Activated CD4-positive, alpha-beta memory T cell treated with anti-CD3 and anti-CD28 coated beads for 36 hours (primary cell): ENCODE measurements at regions not wholly inside any gene's neighbourhood (a gene's known extent, or its start where the extent isn't known, plus 50 kb on each side); places are given as distances from the start of the nearest gene placed in this dataset.
"Not testable (repeated sequence)": the region's sequence is repeated elsewhere in the genome, so short reads cannot be mapped to it uniquely, and the experiment has no call there.

Source experiments
- CTCF ChIA-PET: fragments of 350-600 bp; sonication (Branson Sonifier 250); formaldehyde crosslinking; loops from one replicate; lab custom pipeline; 2021; ENCODE audit warnings: antibody characterized with exemption, inconsistent platforms; lab: Charles Lee
- POLR2A ChIA-PET: fragments of 350-600 bp; sonication (Branson Sonifier 250); formaldehyde crosslinking; loops from one replicate; lab custom pipeline; 2021; ENCODE audit warnings: antibody characterized with exemption; lab: Charles Lee
- DNase-seq: peaks from one replicate; pipeline ENCODE4 v3.0.0-alpha.2; 2020
- H3K27ac Mint-ChIP-seq: one replicate; pipeline ENCODE4 v1.8.0; 2021; ENCODE audit warnings: mixed read lengths
- H3K27me3 Mint-ChIP-seq: one replicate; pipeline ENCODE4 v1.8.0; 2021; ENCODE audit warnings: mixed read lengths
- H3K36me3 Mint-ChIP-seq: one replicate; pipeline ENCODE4 v1.8.0; 2021; ENCODE audit warnings: mixed read lengths
- H3K4me1 Mint-ChIP-seq: one replicate; pipeline ENCODE4 v1.8.0; 2021; ENCODE audit warnings: low read depth, mixed read lengths
- H3K4me3 Mint-ChIP-seq: one replicate; pipeline ENCODE4 v1.8.0; 2021; ENCODE audit warnings: mild to moderate bottlenecking, mixed read lengths
- H3K9me3 Mint-ChIP-seq: one replicate; pipeline ENCODE4 v1.8.0; 2021; ENCODE audit warnings: mixed read lengths
- intact Hi-C: fragments of 100-400 bp; cut with micrococcal nuclease; formaldehyde crosslinking; loops from one replicate; pipeline ENCODE4 v1.15.1; 2023

- Mint-ChIP-seq H3K27me3 (no peaks in the 10 kb centered on the region), H3K4me1 (no peaks in the 10 kb centered on the region), H3K4me3 (no peak overlapping the region), H3K27ac (no peak overlapping the region), H3K36me3 (no peaks in the 10 kb centered on the region), H3K9me3 (no peaks in the 10 kb centered on the region)
- CTCF ChIA-PET = no interaction called here
- intact Hi-C loops = no loop called here
- POLR2A ChIA-PET = no interaction called here
- DNase-seq = no peak
Measured at GRCh38 chrX:138886769-138887168, 175.3 kb upstream of the FGF13 start.

GRCh38 chrX:138885886-138886285 is 174.4 kb upstream of the FGF13 start:
- DNase-seq = no peak
- Mint-ChIP-seq H3K4me3 (no peak overlapping the region), H3K27ac (no peak overlapping the region), H3K4me1 (no peaks in the 10 kb centered on the region), H3K9me3 (peaks cover 5% of the 10 kb centered on the region), H3K27me3 (no peaks in the 10 kb centered on the region), H3K36me3 (no peaks in the 10 kb centered on the region)
- intact Hi-C loops = no loop called here
- CTCF ChIA-PET = no interaction called here
- POLR2A ChIA-PET = no interaction called here

- H3K4me3 Mint-ChIP-seq, H3K4me1 Mint-ChIP-seq, CTCF ChIA-PET, H3K27me3 Mint-ChIP-seq, H3K36me3 Mint-ChIP-seq, POLR2A ChIA-PET, H3K27ac Mint-ChIP-seq, DNase-seq, intact Hi-C loops, H3K9me3 Mint-ChIP-seq: not testable (repeated sequence)
Measured at GRCh38 chrX:138880293-138880692, 168.8 kb upstream of the FGF13 start.

DNA sequence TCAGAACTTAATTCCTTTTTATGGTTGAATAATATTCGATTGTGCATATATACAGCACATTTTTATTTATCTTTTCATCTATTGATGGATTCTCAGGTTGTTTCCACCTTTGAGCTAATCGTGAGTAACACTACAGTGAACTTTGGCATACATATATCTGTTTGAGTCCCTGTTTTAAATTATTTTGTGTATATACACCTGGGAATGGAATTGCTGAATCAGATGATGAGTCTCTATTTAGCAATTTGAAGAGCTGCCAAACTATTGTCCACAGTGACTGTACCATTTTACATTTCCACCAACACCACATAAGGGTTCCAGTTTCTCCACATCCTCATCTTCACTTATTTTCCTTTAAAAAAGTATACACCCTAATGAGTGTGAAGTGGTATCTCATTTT is 166.2 kb upstream of the FGF13 start:
- no peak overlapping the region for H3K27ac Mint-ChIP-seq
- peaks cover 5% of the 10 kb centered on the region for H3K9me3 Mint-ChIP-seq
- ChIA-PET CTCF (no interaction called here), POLR2A (no interaction called here)
- no peaks in the 10 kb centered on the region for H3K4me1 Mint-ChIP-seq
- H3K4me3 Mint-ChIP-seq = no peak overlapping the region
- no peaks in the 10 kb centered on the region for H3K27me3 Mint-ChIP-seq
- intact Hi-C loops = no loop called here
- DNase-seq = no peak
- H3K36me3 Mint-ChIP-seq = no peaks in the 10 kb centered on the region

DNA sequence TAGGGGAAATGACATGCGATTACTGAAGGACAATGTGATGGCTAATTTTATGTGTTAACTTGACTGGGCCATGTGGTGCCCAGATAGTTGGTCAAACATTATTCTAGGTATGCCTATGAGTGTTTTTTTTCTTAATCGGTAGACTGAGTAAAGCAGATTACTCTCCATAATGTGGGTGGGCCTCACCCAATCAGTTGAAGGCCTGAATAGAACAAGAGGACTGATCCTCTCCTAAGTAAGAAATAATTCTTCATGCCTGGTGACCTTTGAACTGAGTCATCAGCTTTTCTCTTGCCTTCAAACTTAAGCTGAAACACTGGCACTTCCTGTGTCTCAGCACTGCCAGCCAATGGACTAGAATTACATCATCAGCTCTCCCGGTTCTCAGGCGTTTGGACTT is 164.0 kb upstream of the FGF13 start:
- intact Hi-C loops = no loop called here
- POLR2A ChIA-PET = no interaction called here
- Mint-ChIP-seq H3K4me3 (no peak overlapping the region), H3K4me1 (no peaks in the 10 kb centered on the region), H3K9me3 (no peaks in the 10 kb centered on the region), H3K27ac (no peak overlapping the region), H3K27me3 (no peaks in the 10 kb centered on the region), H3K36me3 (no peaks in the 10 kb centered on the region)
- CTCF ChIA-PET = no interaction called here
- no peak for DNase-seq

GRCh38 chrX:138874271-138874935 is 162.9 kb upstream of the FGF13 start:
- H3K9me3 Mint-ChIP-seq = no peaks in the 10 kb centered on the region
- intact Hi-C loops = no loop called here
- H3K4me1 Mint-ChIP-seq = no peaks in the 10 kb centered on the region
- DNase-seq = no peak
- H3K4me3 Mint-ChIP-seq = no peak overlapping the region
- ChIA-PET CTCF (no interaction called here), POLR2A (no interaction called here)
- H3K27me3 Mint-ChIP-seq = no peaks in the 10 kb centered on the region
- H3K27ac Mint-ChIP-seq = no peak overlapping the region
- no peaks in the 10 kb centered on the region for H3K36me3 Mint-ChIP-seq

DNA sequence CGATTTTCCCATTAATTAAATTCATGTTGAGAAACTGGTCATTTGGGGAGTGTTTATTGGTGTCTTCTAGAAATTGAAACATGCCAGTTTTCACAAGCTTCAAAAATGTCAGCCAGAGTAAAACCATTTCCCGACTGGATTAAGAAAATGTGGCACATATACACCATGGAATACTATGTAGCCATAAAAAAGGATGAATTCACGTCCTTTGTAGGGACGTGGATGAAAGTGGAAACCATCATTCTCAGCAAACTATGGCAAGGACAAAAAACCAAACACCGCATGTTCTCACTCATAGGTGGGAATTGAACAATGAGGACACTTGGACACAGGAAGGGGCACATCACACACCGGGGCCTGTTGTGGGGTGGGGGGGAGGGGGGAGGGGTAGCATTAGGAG is 162.1 kb upstream of the FGF13 start:
- DNase-seq, H3K27me3 Mint-ChIP-seq, H3K4me1 Mint-ChIP-seq, intact Hi-C loops, H3K4me3 Mint-ChIP-seq, H3K36me3 Mint-ChIP-seq, POLR2A ChIA-PET, H3K27ac Mint-ChIP-seq, H3K9me3 Mint-ChIP-seq, CTCF ChIA-PET: not testable (repeated sequence)

DNA sequence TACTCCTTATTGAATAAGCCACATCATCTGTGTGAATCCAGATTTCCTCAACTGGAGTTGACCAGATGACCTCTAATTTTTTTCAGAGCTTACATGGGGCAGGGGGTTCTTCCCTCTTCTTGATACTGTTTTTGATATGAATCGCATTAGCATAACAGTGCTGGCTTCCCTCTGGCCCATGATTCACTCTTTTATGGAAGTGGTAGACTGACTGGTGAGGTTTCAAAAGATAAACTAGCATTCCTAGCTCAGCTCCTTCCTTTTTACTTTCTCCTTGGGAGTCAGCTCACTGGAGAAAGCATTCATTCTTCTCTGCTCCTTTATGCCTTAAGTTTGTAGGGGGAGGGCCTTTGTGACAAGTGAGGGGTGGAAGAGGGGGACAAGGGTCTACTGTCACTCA is 161.0 kb upstream of the FGF13 start:
- intact Hi-C loops = no loop called here
- DNase-seq = no peak
- POLR2A ChIA-PET = no interaction called here
- Mint-ChIP-seq H3K27ac (no peak overlapping the region), H3K27me3 (no peaks in the 10 kb centered on the region), H3K36me3 (no peaks in the 10 kb centered on the region), H3K9me3 (no peaks in the 10 kb centered on the region), H3K4me1 (no peaks in the 10 kb centered on the region), H3K4me3 (no peak overlapping the region)
- CTCF ChIA-PET = no interaction called here

DNA sequence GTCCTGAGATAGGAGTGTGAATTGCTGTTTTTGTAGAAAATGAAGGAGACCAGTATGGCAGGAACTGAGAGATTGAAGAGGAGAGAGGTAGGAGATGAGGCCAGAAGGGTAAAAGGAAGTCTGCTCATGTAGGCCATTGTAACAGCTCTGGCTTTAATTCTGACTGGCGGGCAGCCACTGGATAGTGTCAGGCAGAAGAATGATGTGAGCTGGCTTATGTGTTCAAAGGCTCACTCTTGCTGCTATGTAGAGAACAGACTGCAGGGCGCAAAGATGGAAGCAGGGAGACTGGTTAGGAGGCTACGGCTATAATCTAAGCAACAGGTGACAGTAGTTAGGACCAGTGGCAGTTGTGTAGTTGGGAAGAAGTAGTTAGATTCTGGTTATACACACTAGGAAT is 160.2 kb upstream of the FGF13 start:
- CTCF ChIA-PET = no interaction called here
- H3K4me1 Mint-ChIP-seq = no peaks in the 10 kb centered on the region
- no peak overlapping the region for H3K4me3 Mint-ChIP-seq
- no peaks in the 10 kb centered on the region for H3K9me3 Mint-ChIP-seq
- no peaks in the 10 kb centered on the region for H3K36me3 Mint-ChIP-seq
- no peak for DNase-seq
- no peaks in the 10 kb centered on the region for H3K27me3 Mint-ChIP-seq
- no peak overlapping the region for H3K27ac Mint-ChIP-seq
- POLR2A ChIA-PET = no interaction called here
- intact Hi-C loops = no loop called here

DNA sequence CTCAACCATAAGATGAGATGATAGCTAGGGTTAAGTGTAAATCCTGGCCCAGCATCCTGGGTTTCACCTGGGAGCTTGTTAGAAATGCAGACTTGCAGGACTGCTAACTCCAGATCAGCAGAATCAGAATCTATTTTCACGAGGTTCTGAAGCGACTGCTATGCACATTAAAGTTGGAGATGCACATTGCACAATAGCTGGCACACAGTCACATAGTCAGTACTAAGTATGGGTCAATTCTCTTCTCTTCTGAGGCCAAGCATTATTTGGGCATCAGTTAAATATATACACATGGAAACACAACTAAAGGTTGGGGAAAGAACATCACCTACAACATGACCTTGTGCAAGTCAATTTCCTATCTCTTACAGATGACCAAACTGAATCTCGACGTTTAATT is 155.1 kb upstream of the FGF13 start:
- Mint-ChIP-seq H3K27me3 (no peaks in the 10 kb centered on the region), H3K4me1 (no peaks in the 10 kb centered on the region), H3K36me3 (no peaks in the 10 kb centered on the region), H3K4me3 (no peak overlapping the region), H3K9me3 (no peaks in the 10 kb centered on the region), H3K27ac (no peak overlapping the region)
- POLR2A ChIA-PET = no interaction called here
- intact Hi-C loops = no loop called here
- no peak for DNase-seq
- CTCF ChIA-PET = no interaction called here

DNA sequence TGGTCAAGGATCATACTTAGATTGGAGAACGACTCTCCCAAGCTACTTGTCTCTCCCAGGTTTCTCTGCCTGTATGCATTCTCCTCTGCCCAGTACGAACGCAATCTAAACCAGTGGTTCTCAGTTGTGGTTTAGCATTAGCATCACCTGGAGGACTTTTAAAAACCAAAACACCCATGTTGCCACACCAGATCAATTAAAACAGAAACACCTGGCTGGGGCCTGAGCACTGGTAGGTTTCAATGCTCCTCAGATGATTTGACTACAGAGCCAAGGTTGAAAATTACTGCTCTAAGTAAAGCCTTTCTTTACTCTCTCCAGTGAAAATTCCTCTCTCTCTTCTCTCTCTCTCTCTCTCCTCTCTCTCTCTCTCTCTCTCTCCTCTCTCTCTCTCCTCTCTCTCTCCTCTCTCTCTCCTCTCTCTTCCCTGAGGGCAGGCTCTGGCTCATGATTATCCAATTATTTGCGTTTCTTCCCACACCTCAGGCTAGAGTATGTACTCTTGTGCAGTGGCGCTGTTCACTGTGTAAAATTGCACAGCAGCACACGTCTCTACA is 153.7 kb upstream of the FGF13 start:
- ChIA-PET POLR2A (no interaction called here), CTCF (no interaction called here)
- Mint-ChIP-seq H3K27ac (no peak overlapping the region), H3K36me3 (no peaks in the 10 kb centered on the region), H3K4me3 (no peak overlapping the region), H3K4me1 (no peaks in the 10 kb centered on the region), H3K9me3 (no peaks in the 10 kb centered on the region), H3K27me3 (no peaks in the 10 kb centered on the region)
- no peak for DNase-seq
- intact Hi-C loops = no loop called here

DNA sequence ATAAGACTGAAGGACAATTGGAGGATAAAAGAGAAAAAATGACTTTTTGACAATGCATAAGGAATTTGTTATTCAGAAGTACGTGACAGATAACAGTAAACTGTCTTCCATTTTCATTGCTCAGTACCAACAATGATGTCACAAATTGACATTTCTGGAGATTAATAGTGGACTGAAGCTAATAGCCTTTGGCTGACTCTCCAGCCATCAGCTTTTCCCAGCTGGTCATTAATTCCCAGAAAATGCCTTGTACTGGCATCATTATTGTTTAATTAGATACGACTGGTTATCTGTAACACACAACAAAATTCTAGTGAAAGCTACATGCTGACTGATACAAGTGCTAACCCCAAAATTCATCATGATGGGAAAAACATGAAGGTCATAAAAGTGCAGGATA is 147.9 kb upstream of the FGF13 start:
- H3K27ac Mint-ChIP-seq = no peak overlapping the region
- no peak overlapping the region for H3K4me3 Mint-ChIP-seq
- no peak for DNase-seq
- no peaks in the 10 kb centered on the region for H3K27me3 Mint-ChIP-seq
- ChIA-PET POLR2A (no interaction called here), CTCF (no interaction called here)
- H3K4me1 Mint-ChIP-seq = no peaks in the 10 kb centered on the region
- H3K36me3 Mint-ChIP-seq = no peaks in the 10 kb centered on the region
- H3K9me3 Mint-ChIP-seq = no peaks in the 10 kb centered on the region
- intact Hi-C loops = no loop called here

- CTCF ChIA-PET = no interaction called here
- H3K4me3 Mint-ChIP-seq = no peak overlapping the region
- H3K36me3 Mint-ChIP-seq = no peaks in the 10 kb centered on the region
- H3K27ac Mint-ChIP-seq = no peak overlapping the region
- no peak for DNase-seq
- intact Hi-C loops = no loop called here
- H3K27me3 Mint-ChIP-seq = no peaks in the 10 kb centered on the region
- no peaks in the 10 kb centered on the region for H3K4me1 Mint-ChIP-seq
- no peaks in the 10 kb centered on the region for H3K9me3 Mint-ChIP-seq
- POLR2A ChIA-PET = no interaction called here
Measured at GRCh38 chrX:138858951-138859350, 147.4 kb upstream of the FGF13 start.
